ENCODE measurements at regions not wholly inside any gene's neighbourhood (a gene's known extent, or its start where the extent isn't known, plus 50 kb on each side); places are given as distances from the start of the nearest gene placed in this dataset.
"Not testable (repeated sequence)": the region's sequence is repeated elsewhere in the genome, so short reads cannot be mapped to it uniquely, and the experiment has no call there.

- Histone ChIP-seq H3K4me3 (no peak overlapping the region), H3K4me1 (replicated peaks in 1 of 2) (no peaks in the 10 kb centered on the region), H3K27ac (no peak overlapping the region)
- in situ Hi-C loops (cut with MboI; ENCODE audit: low pct_unique_long_range_greater_than_20kb in 2 of 9, low sequenced_read_pairs in 9 of 9, unreplicated experiment in 9 of 9) = no loop called here
- no peak for ATAC-seq (replicated peaks in 6 of 8)
- WGBS, 10 experiments = 77 to 100% (median 91%) methylated on average over 1 to 11 of the region's 31 CpGs; no CpG with 5 or more reads in 4 of the 10 experiments
These were observed 112.5 kb downstream of the NBPF12 start for GRCh38 chr1:147050654-147051053.

DNA sequence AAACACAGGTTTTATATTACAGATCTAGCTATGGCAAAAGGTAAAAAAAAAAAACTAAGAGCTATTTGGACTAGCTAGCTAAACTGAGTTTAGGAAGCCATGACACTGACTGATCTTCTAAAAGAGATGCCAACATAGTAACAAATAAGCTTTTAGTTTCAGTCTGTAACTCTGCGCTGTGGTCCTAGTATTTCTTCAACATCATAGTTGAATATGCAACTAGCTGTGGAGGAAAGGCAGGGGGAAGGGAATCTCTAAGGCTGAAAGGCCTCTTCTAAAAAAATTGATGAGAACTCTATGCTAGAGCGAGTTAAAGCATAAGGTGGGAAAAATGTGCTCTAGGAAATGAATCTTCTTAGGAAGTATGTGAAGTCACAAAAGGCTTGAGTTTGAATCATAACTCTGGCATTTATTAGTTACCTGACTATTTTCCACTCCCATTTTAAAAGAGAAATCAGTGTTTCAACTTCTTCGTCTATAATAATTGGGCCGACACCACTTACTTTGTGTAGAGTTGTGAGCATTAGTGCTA lies 108.8 kb downstream of the NBPF12 start:
- H3K27ac ChIP-seq; in situ Hi-C loops (cut with MboI; ENCODE audit: low pct_unique_long_range_greater_than_20kb in 2 of 9, low sequenced_read_pairs in 9 of 9, unreplicated experiment in 9 of 9); ATAC-seq (replicated peaks in 6 of 8); H3K4me3 ChIP-seq; H3K4me1 ChIP-seq (replicated peaks in 1 of 2): not testable (repeated sequence)
- WGBS, 10 experiments = 0 to 100% (median 87%) methylated on average over 1 to 4 of the region's 4 CpGs; no CpG with 5 or more reads in 3 of the 10 experiments

- Histone ChIP-seq H3K27ac (no peak overlapping the region), H3K4me1 (replicated peaks in 1 of 2) (no peaks in the 10 kb centered on the region), H3K4me3 (no peak overlapping the region)
- no peak for ATAC-seq (replicated peaks in 6 of 8)
- WGBS, 10 experiments = 29 to 100% (median 73%) methylated on average over 1 of the region's 1 CpG; no CpG with 5 or more reads in 4 of the 10 experiments
- in situ Hi-C loops (cut with MboI; ENCODE audit: low pct_unique_long_range_greater_than_20kb in 2 of 9, low sequenced_read_pairs in 9 of 9, unreplicated experiment in 9 of 9) = no loop called here
These were observed 108.2 kb downstream of the NBPF12 start for GRCh38 chr1:147046189-147046862.

Data from motor neuron (in vitro differentiated cells).